LNCaP clone FGC (cell line): ENCODE measurements at regions not wholly inside any gene's neighbourhood (a gene's known extent, or its start where the extent isn't known, plus 50 kb on each side); places are given as distances from the start of the nearest gene placed in this dataset.

ENCODE experiments used
- DNase-seq: peaks from one replicate; pipeline ENCODE4 v3.0.0-alpha.2; 2011; ENCODE audit warnings: low read depth
- H3K4me3 ChIP-seq: 2 replicates; pipeline ENCODE4 v1.5.1; 2011; ENCODE audit warnings: mild to moderate bottlenecking, low read depth, low read length, control low read depth
- CTCF ChIP-seq: IDR thresholded peaks from 2 replicates; pipeline ENCODE4 v1.5.1; 2012; ENCODE audit warnings: mild to moderate bottlenecking; ENCODE audit not compliant: control insufficient read depth, insufficient read depth; ENCODE audit errors: extremely low read depth

GRCh38 chrX:19172741-19173140, 50.5 kb upstream of the ADGRG2 start:
- TF ChIP-seq CTCF: no peak
- no peak overlapping the region for H3K4me3 ChIP-seq
- no peak for DNase-seq

- no peak for TF ChIP-seq CTCF
- DNase-seq: no peak
- no peak overlapping the region for H3K4me3 ChIP-seq
These were observed 52.2 kb upstream of the ADGRG2 start for GRCh38 chrX:19174401-19175025.

- H3K4me3 ChIP-seq: no peak overlapping the region
- DNase-seq: no peak
- TF ChIP-seq CTCF: no peak
These were observed 54.8 kb upstream of the ADGRG2 start for GRCh38 chrX:19176901-19177630.

- no peak for DNase-seq
- no peak overlapping the region for H3K4me3 ChIP-seq
- TF ChIP-seq CTCF: no peak
These were observed 55.5 kb upstream of the ADGRG2 start for GRCh38 chrX:19177721-19178120.

- no peak for TF ChIP-seq CTCF
- no peak overlapping the region for H3K4me3 ChIP-seq
- no peak for DNase-seq
These were observed 56.1 kb upstream of the ADGRG2 start for GRCh38 chrX:19178402-19178801.

GRCh38 chrX:19179389-19179788, 57.1 kb upstream of the ADGRG2 start:
- no peak for DNase-seq
- no peak for TF ChIP-seq CTCF

GRCh38 chrX:19181345-19181744, 59.1 kb upstream of the ADGRG2 start:
- no peak for DNase-seq
- H3K4me3 ChIP-seq: no peak overlapping the region
- TF ChIP-seq CTCF: no peak

More at GRCh38 chrX:19179389-19179788, 57.1 kb upstream of the ADGRG2 start:
- no peak overlapping the region for H3K4me3 ChIP-seq
